M059J (cell line): ENCODE measurements at regions not wholly inside any gene's neighbourhood (a gene's known extent, or its start where the extent isn't known, plus 50 kb on each side); places are given as distances from the start of the nearest gene placed in this dataset.

Experiments used
- DNase-seq: peaks from one replicate; pipeline ENCODE4 v3.0.0-alpha.2; 2012; ENCODE audit warnings: low read depth

DNA sequence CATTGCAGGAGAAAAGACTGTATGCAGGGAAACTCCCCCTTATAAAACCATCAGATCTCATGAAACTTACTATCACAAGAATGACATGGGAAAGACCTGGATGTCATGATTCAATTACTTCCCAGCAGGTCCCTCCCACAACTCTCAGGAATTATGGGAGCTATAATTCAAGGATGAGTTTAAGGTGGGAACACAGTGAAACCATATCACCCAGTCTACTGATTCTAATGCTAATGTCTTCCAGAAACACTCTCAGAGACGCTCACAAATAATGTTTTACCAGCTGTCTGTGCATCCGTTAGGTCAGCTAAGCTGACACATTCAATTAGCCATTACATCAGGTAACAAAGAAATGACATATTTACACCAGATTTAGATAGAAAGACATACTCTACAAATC, 637.9 kb downstream of the NLGN4Y start:
- DNase-seq: no peak

- no peak for DNase-seq
These were observed 655.6 kb downstream of the NLGN4Y start for GRCh38 chrY:15179890-15180289.

- DNase-seq: no peak
These were observed 704.7 kb downstream of the NLGN4Y start for GRCh38 chrY:15229056-15229455.

DNA sequence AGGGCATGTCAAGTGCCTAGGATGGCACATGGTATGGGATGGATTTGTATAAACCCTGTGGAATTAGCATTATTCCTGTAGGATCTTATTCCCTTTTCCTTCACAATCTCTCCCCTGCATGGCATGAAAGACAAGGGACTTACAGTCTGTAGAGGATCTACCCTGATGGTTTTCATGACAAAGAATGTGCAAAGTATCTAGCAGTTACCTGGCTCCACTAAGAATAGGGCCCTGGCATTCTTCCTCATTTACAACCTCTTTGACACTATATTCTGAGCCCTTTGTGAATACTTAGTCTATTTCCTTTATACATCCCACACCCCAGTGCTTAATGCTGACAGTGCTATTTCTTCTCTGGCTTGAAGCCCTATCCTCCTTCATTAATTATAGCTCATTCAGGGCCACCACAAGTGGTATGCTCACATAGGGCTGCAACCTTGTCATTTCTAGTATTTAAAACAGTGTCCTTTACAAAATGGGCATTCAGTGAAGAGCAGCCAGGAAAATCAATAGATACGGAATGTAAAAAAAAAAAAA, 715.3 kb downstream of the NLGN4Y start:
- no peak for DNase-seq

- DNase-seq: no peak
These were observed 735.0 kb downstream of the NLGN4Y start for GRCh38 chrY:15259286-15259685.

- no peak for DNase-seq
These were observed 762.2 kb downstream of the NLGN4Y start for GRCh38 chrY:15286572-15286971.

DNA sequence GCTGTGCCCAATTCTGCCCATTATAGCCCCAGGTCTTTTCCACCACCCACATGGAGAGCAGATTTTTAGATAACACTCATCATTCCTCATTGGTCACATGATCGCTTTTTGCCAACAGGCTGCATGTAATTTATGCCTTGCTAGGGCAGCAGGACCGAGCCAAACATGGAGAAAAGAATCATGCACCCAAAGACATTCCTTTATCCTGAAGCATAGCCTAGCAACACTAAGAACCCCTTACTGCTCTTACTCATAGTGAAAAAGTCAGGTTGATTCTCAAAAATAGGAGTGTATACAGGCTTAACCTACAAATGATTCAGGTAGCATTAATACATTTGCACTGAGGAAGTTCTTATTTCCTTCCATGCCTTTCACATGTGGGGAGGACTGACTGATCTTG, 765.5 kb downstream of the NLGN4Y start:
- DNase-seq: no peak

DNA sequence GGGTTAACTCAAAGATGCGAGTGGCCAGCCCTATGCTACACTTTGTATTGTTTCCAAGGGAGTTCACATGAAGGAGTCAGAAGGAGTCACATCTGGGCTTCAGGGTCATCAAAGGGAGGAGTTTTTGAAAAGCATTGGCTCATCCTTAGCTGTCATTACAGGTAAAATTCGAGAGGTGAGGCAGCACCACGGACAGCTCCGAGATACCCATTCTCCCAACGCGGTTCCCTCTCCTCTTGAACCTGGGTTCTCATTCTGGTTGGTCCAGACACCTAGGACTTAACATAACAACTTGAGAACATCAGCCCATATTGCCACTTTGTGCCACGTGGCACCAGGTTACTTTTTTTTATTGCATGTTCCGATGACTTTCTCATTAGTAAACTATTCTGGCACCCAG, 768.6 kb downstream of the NLGN4Y start:
- DNase-seq: no peak

- DNase-seq: no peak
These were observed 777.5 kb downstream of the NLGN4Y start for GRCh38 chrY:15301879-15302278.

DNA sequence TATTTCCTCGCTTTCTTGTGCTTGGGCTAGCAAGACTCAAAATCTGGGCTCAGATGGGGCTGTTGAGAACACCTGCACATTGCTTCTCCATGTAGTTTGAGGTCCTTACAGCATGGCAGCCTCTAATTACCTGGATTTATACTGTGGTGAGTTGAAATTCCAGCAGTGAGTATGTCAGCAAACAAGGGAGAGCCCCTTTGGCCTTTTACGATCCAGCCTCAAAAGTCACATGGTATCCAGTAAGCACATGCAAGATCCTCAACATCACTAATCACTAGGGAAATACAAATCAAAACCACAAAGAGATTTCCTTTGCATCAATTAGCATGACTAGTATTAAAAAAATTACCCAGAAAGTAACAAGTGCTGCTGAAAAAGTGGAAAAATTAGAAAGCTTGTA, 787.8 kb downstream of the NLGN4Y start:
- DNase-seq: no peak

GRCh38 chrY:15324189-15324588, 799.9 kb downstream of the NLGN4Y start:
- no peak for DNase-seq

DNA sequence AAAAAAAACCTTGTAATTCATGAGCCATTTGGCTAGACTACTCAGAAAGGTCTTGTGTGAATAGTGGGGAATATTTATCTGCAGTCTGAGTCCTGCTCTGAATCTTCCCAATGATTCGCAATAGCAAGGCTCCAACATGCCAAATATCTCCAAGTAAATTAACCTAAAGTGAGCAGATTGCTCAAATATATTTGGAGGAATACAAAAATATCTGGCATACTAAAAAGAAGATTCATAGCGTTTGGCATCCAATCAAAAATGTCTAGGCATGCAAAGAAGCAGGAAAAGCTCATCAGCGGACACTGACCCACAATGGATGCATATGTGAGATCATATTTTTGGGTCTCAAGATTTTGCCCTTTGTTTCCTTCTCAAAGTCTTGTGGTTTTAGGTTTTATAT, 800.9 kb downstream of the NLGN4Y start:
- no peak for DNase-seq

DNA sequence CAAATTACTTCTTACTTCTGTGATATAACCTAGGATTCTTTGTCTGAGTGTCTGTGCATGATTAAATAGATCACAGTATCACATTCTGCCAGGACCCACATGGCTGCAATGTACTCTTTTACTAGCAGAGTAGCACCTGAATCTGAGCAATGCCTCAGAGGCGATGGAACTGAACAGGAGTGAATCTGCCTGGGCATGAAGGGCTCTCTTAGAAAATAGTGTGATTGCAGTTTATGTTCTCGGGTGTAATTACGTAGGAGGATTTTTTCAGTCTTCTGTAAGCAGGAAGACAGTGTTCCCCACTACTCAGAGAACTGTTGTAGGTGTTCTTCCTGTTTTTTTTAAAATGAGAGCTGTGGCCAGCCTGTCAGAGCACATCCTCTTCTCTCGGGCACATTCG, 802.3 kb downstream of the NLGN4Y start:
- no peak for DNase-seq

DNA sequence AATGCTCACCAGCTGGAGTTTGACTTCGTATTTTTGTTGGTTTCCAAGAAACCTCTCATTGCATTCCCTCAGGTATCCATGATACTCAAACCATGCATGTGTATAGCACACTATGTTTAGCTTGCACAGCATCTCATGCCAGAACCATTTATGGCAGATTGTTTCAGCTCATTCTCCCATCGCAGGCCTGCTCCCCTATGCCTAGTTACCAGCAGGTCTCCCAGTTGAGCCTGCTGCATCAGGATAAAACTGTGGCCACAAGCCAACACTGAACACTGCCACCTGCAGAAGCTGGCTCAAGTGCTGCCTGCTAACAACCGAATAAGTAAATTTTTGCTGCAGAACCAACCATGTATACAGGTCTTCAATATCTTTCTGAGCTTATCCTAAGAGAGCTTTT, 804.5 kb downstream of the NLGN4Y start:
- DNase-seq: no peak

DNA sequence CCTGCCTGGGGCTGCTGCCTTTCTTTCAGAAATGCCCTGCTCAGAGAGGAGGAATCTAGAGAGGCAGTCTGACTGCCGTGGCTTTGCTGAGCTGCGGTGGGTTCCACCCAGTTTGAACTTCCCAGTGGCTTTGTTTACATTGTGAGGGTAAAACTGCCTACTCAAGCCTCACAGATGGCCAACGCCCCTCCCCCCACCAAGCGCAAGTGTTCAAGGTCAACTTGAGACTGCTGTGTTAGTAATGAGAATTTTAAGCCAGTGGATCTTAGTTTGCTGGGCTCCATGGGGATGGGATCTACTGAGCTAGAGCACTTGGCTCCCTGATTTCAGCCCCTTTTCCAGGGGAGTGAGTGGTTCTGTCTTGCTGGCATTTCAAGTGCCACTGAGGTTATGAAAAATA, 819.2 kb downstream of the NLGN4Y start:
- no peak for DNase-seq

DNA sequence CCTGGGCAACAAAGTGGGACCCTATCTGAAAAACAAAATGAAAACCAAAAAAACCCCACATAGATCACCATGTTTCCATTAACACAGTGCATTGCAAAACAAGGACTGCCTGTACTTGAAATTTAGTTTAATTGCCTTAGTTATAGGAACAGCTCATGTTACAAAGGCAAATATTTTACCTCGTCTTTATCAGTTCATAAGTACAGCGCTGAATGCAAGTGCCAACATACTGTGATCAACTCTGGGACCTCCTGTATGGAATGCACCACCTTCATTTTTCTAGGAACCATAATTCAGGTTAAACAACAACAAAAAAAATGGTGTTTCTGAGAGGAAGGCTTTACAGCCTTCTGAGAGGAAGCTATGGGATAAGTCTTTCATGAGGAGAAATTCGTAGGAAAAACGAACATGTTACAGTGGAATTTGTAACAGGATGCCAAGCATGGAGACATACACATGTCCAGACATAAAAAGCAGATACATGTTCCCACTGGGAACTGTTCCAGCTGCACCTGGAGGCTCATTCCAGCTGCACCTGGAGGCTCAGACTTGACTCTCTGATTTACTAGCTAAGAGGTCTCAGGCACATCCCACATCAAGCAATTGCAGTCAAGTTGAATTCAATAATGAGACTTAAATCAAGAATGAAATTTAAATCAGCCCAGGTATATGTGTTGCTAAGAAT, 821.3 kb downstream of the NLGN4Y start:
- DNase-seq: no peak

DNA sequence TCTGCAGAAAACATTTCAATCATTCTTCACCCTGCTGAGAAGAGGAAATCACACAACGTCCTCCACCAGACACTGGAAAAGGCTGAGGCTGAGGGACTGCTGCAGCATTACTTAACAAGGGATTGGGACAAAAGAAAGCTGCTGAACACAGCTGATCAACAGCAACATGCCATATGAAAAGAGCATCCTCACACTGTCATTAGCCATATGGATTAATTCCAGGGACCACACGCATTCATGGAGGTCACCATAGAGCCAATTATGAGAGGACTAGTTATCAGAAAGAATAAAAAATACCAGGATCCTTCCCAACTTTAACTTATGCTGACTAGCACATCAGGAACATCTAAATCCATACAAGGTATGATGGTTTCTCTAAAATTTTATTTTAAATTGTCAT, 825.0 kb downstream of the NLGN4Y start:
- no peak for DNase-seq

- no peak for DNase-seq
These were observed 831.0 kb downstream of the NLGN4Y start for GRCh38 chrY:15355321-15355720.

GRCh38 chrY:15360471-15360870, 836.1 kb downstream of the NLGN4Y start:
- DNase-seq: no peak

GRCh38 chrY:15364996-15365395, 840.7 kb downstream of the NLGN4Y start:
- no peak for DNase-seq

DNA sequence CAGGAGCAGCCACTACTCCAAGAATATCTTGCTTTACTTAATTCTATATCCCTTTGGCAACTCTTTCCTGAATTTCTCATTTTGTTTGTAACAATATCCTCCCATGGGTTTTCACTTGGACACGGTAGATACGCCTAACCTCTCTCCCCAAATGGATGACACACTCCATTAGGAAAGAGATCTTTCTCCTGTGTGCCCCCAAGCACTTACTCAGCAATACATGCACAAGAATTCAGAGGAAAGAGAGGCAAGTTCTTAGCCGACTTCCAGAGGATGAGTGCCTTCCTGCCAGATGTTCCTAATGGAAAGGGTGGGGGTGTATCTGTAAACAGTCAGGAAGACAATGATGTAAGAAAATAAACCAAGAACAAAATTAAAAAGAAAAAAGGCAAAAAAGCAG, 844.5 kb downstream of the NLGN4Y start:
- no peak for DNase-seq

DNA sequence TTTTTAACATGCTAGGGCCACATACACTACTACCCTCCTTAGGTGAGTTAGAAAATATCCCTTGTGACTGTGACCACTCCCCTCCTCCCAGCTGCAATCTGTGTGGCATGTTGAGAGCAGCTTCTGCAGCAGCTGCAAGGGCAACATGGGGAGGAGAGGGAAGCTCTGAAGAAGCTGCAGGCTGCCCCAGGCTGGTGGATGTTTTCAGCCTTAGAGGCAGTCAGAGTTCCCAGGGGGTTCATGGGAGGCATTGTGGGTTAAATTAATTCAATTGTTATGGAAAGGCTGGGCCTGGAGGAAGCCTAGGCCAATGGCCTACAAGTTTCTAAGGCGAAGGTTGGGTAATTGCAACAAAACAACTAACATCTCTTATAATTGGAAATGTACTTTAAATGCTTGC, 860.8 kb downstream of the NLGN4Y start:
- no peak for DNase-seq

GRCh38 chrY:15397556-15398280, 873.4 kb downstream of the NLGN4Y start:
- no peak for DNase-seq

- no peak for DNase-seq
These were observed 878.1 kb downstream of the NLGN4Y start for GRCh38 chrY:15402451-15402850.
